ENCODE measurements at regions not wholly inside any gene's neighbourhood (a gene's known extent, or its start where the extent isn't known, plus 50 kb on each side); places are given as distances from the start of the nearest gene placed in this dataset.

DNA sequence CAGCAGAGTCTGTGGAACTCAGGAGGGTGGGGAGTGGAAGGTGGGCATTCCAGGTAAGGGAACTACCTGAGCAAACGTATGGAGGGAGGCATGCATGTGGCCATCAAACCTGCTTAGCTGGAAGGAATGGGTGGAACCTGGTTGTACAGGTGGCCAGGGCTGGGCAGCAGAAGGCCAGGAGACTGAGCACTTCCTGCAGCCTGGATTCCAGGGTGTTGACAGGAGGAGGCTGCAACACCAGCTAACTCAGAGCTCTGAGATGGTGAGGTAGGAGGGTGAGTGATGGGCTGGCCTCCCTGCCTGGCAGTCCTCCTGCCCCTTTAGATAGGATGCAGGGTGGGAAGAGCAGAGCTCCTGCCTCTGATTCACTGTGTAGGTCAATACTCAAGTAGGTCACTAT is 92.5 kb upstream of the CPEB4 start (continued):
- TF ChIP-seq, protein P1, sequence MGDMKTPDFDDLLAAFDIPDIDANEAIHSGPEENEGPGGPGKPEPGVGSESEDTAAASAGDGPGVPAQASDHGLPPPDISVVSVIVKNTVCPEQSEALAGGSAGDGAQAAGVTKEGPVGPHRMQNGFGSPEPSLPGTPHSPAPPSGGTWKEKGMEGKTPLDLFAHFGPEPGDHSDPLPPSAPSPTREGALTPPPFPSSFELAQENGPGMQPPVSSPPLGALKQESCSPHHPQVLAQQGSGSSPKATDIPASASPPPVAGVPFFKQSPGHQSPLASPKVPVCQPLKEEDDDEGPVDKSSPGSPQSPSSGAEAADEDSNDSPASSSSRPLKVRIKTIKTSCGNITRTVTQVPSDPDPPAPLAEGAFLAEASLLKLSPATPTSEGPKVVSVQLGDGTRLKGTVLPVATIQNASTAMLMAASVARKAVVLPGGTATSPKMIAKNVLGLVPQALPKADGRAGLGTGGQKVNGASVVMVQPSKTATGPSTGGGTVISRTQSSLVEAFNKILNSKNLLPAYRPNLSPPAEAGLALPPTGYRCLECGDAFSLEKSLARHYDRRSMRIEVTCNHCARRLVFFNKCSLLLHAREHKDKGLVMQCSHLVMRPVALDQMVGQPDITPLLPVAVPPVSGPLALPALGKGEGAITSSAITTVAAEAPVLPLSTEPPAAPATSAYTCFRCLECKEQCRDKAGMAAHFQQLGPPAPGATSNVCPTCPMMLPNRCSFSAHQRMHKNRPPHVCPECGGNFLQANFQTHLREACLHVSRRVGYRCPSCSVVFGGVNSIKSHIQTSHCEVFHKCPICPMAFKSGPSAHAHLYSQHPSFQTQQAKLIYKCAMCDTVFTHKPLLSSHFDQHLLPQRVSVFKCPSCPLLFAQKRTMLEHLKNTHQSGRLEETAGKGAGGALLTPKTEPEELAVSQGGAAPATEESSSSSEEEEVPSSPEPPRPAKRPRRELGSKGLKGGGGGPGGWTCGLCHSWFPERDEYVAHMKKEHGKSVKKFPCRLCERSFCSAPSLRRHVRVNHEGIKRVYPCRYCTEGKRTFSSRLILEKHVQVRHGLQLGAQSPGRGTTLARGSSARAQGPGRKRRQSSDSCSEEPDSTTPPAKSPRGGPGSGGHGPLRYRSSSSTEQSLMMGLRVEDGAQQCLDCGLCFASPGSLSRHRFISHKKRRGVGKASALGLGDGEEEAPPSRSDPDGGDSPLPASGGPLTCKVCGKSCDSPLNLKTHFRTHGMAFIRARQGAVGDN (CRISPR knock-in tag; IDR thresholded peaks at IDR 0.05): peak; percentile 20

DNA sequence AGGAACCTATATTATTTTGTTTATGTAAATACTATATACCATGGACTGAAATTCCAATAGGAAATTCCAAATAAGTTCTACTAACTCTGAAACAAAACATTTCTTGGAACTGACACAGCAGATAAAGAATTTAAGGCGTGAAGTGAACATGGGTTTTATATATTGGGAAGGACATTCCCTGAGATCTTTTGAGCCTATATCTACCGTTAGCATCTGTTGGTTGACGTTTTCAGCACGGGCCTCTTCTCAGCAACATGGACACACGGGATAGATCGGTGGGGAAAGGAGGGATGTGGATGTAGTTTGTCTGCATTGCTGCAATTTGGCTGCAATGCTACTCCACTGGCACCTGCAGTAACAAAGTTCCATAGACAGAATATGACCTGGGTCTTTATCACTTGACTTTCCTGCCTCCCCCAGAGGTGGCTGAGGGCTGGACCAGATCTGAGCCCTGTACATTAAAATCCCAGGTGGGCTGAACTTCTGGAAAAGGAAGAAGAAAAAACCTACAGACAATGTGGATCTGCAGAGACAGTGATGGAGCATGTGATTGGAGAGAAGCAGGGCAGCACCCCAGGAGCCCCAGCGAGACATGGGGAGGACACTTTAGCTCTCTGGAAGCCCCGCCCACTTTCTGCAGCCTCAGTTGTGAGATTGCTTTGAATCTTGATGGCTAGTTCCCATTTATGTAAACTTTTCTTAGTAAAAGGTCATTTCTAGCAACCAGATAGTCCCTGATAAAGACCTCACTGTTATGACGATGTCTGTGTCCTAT is 91.2 kb upstream of the CPEB4 start:
- no peak overlapping the region for H3K4me3 ChIP-seq (replicated peaks in 1 of 3; ENCODE audit: insufficient read depth in 1 of 3, low read depth in 2 of 3, low read length in 3 of 3)
- H3K36me3 ChIP-seq (replicated peaks in 1 of 2; ENCODE audit: control insufficient read depth in 1 of 2, insufficient read depth in 2 of 2, low read length in 2 of 2): no peaks in the 10 kb centered on the region
- no peak overlapping the region for H3K9ac ChIP-seq (ENCODE audit: insufficient read depth, low read depth, low read length)
- BruUV-seq (replicated peaks): no TSS peak
- no peaks in the 10 kb centered on the region for H3K79me2 ChIP-seq (ENCODE audit: insufficient read depth, low read length)
- FAIRE-seq: no peak
- H3K27ac ChIP-seq (ENCODE audit: extremely low read length, insufficient read depth, low read length): no peak overlapping the region
- 94% methylated on average over 9 of the region's 9 CpGs for WGBS (ENCODE audit: low lambda C conversion rate)
- in situ Hi-C loops (cut with HindIII; ENCODE audit: extremely low pct_ligation_motif_present, low pct_unique_long_range_greater_than_20kb): no loop called here
- TF ChIP-seq ZNF546 (CRISPR knock-in tag; conservative IDR thresholded peaks at IDR 0.05): no peak
- TF ChIP-seq GPBP1L1 (CRISPR knock-in tag; IDR thresholded peaks at IDR 0.05): no peak
- no peak for TF ChIP-seq MTERF4 (CRISPR knock-in tag; IDR thresholded peaks at IDR 0.05)
- no peak for TF ChIP-seq ZFAT (CRISPR knock-in tag; conservative IDR thresholded peaks at IDR 0.05)
- no peak for TF ChIP-seq ELF1 (CRISPR knock-in tag; IDR thresholded peaks at IDR 0.05)
- no peak overlapping the region for H3K4me2 ChIP-seq (ENCODE audit: low read depth, low read length)
- no peaks in the 10 kb centered on the region for H3K27me3 ChIP-seq (ENCODE audit: control insufficient read depth in 1 of 2, insufficient read depth in 2 of 2, low read length in 2 of 2)
- H4K20me1 ChIP-seq (ENCODE audit: insufficient read depth, low read length): no peaks in the 10 kb centered on the region
- ATAC-seq: no peak
- no peaks in the 10 kb centered on the region for H3K9me3 ChIP-seq (ENCODE audit: low read length)
- H2AFZ ChIP-seq (ENCODE audit: low read length): no peak overlapping the region
- intact Hi-C loops (cut with micrococcal nuclease; ENCODE audit: unreplicated experiment): no loop called here
- peaks cover 78% of the 10 kb centered on the region for H3K4me1 ChIP-seq (ENCODE audit: insufficient read depth, low read length)
- no peak for DNase-seq (ENCODE audit: low spot score)
- CTCF ChIA-PET (ENCODE audit: low intra/inter-chr PET ratio, low total read pairs): no interaction called here
- POLR2A ChIA-PET: no interaction called here

Measured in HepG2 (cell line).